H9 (cell line): ENCODE measurements at regions not wholly inside any gene's neighbourhood (a gene's known extent, or its start where the extent isn't known, plus 50 kb on each side); places are given as distances from the start of the nearest gene placed in this dataset.

Experiments used
- DNase-seq: peaks from one replicate; pipeline ENCODE4 v3.0.0-alpha.2; 2017
- H2AFZ ChIP-seq: one replicate; pipeline ENCODE4 v1.6.1; 2013; ENCODE audit warnings: mild to moderate bottlenecking, low read length, control low read depth, moderate library complexity
- H2AK5ac ChIP-seq: 2 replicates; pipeline ENCODE4 v1.6.1; 2013; ENCODE audit warnings: low read length, control low read depth, mixed read lengths; ENCODE audit not compliant: insufficient read length
- H2BK120ac ChIP-seq: one replicate; pipeline ENCODE4 v1.6.1; 2013; ENCODE audit warnings: low read depth, mild to moderate bottlenecking, low read length, control low read depth, inconsistent platforms; ENCODE audit not compliant: poor library complexity, severe bottlenecking
- H2BK12ac ChIP-seq: 2 replicates; pipeline ENCODE4 v1.6.1; 2013; ENCODE audit warnings: low read length, control low read depth, mixed read lengths, low read depth; ENCODE audit not compliant: insufficient read length
- H2BK15ac ChIP-seq: 2 replicates; pipeline ENCODE4 v1.6.1; 2013; ENCODE audit warnings: low read depth, low read length, control low read depth
- H2BK20ac ChIP-seq: one replicate; pipeline ENCODE4 v1.6.1; 2013; ENCODE audit warnings: low read depth, mild to moderate bottlenecking, low read length, control low read depth, inconsistent platforms; ENCODE audit not compliant: poor library complexity, severe bottlenecking
- H2BK5ac ChIP-seq: 2 replicates; pipeline ENCODE4 v1.6.1; 2013; ENCODE audit warnings: low read length, control low read depth, mixed read lengths; ENCODE audit not compliant: insufficient read length
- H3K14ac ChIP-seq: 2 replicates; pipeline ENCODE4 v1.6.1; 2013; ENCODE audit warnings: low read length, control low read depth; ENCODE audit not compliant: insufficient read depth
- H3K18ac ChIP-seq: 2 replicates; pipeline ENCODE4 v1.6.1; 2013; ENCODE audit warnings: low read depth, mild to moderate bottlenecking, mixed read lengths, low read length, control low read depth; ENCODE audit not compliant: insufficient read length
- H3K23ac ChIP-seq: 2 replicates; pipeline ENCODE4 v1.6.1; 2013; ENCODE audit warnings: low read length, control low read depth, mixed read lengths, low read depth; ENCODE audit not compliant: insufficient read length
- H3K23me2 ChIP-seq: 2 replicates; pipeline ENCODE4 v1.6.1; 2013; ENCODE audit warnings: low read depth, mild to moderate bottlenecking, mixed read lengths, low read length, control low read depth; ENCODE audit not compliant: insufficient read length, poor library complexity, severe bottlenecking
- H3K27ac ChIP-seq: 2 replicates; pipeline ENCODE4 v1.5.1; 2013; ENCODE audit warnings: low read length, control low read depth, mixed read lengths, low read depth; ENCODE audit not compliant: insufficient read length
- H3K27me3 ChIP-seq: 2 replicates; pipeline ENCODE4 v1.6.1; 2013; ENCODE audit warnings: low read length, control low read depth, inconsistent platforms; ENCODE audit not compliant: insufficient read depth
- H3K4ac ChIP-seq: 2 replicates; pipeline ENCODE4 v1.6.1; 2013; ENCODE audit warnings: low read depth, mild to moderate bottlenecking, control low read depth, inconsistent platforms, low read length, moderate library complexity
- H3K4me1 ChIP-seq: 2 replicates; pipeline ENCODE4 v1.6.1; 2013; ENCODE audit warnings: low read length, control low read depth, inconsistent platforms; ENCODE audit not compliant: insufficient read depth
- H3K4me2 ChIP-seq: 2 replicates; pipeline ENCODE4 v1.6.1; 2013; ENCODE audit warnings: low read length, control low read depth, mixed read lengths; ENCODE audit not compliant: insufficient read length, insufficient read depth
- H3K56ac ChIP-seq: 2 replicates; pipeline ENCODE4 v1.6.1; 2013; ENCODE audit warnings: low read depth, mild to moderate bottlenecking, mixed read lengths, low read length, control low read depth; ENCODE audit not compliant: insufficient read length
- H3K79me1 ChIP-seq: 2 replicates; pipeline ENCODE4 v1.6.1; 2013; ENCODE audit warnings: low read depth, mild to moderate bottlenecking, moderate library complexity, low read length, control low read depth, inconsistent platforms; ENCODE audit not compliant: insufficient read depth, poor library complexity, severe bottlenecking
- H3K79me2 ChIP-seq: 2 replicates; pipeline ENCODE4 v1.6.1; 2013; ENCODE audit warnings: low read length, control low read depth, inconsistent platforms; ENCODE audit not compliant: insufficient read depth
- H3K9ac ChIP-seq: 2 replicates; pipeline ENCODE4 v1.6.1; 2013; ENCODE audit warnings: low read length, control low read depth, mixed read lengths; ENCODE audit not compliant: insufficient read length; ENCODE audit errors: extremely low read depth
- H3K9me3 ChIP-seq: one replicate; pipeline ENCODE4 v1.6.1; 2013; ENCODE audit warnings: low read depth, low read length, inconsistent platforms; ENCODE audit not compliant: control insufficient read depth
- H3T11ph ChIP-seq: one replicate; pipeline ENCODE4 v1.6.1; 2013; ENCODE audit warnings: mild to moderate bottlenecking, low read length, control low read depth, inconsistent platforms
- H4K20me1 ChIP-seq: one replicate; pipeline ENCODE4 v1.6.1; 2013; ENCODE audit not compliant: control insufficient read depth, insufficient read length, insufficient read depth
- H4K5ac ChIP-seq: 2 replicates; pipeline ENCODE4 v1.6.1; 2013; ENCODE audit warnings: low read depth, mild to moderate bottlenecking, mixed read lengths, low read length, control low read depth; ENCODE audit not compliant: insufficient read length
- H4K8ac ChIP-seq: replicated peaks from 2 replicates; pipeline ENCODE4 v1.6.1; 2013; ENCODE audit warnings: low read length, control low read depth, mixed read lengths, low read depth; ENCODE audit not compliant: insufficient read length
- H4K91ac ChIP-seq: 2 replicates; pipeline ENCODE4 v1.6.1; 2013; ENCODE audit warnings: low read depth, mild to moderate bottlenecking, moderate library complexity, mixed read lengths, low read length, control low read depth; ENCODE audit not compliant: insufficient read length
- H3K27ac Mint-ChIP-seq, 3 experiments: 2 replicates in 2 of 3; 3 replicates in 1 of 3; pipeline ENCODE4 v1.8.0; 2020 to 2021; ENCODE audit warnings: mixed read lengths in 3 of 3, mild to moderate bottlenecking in 1 of 3, moderate library complexity in 1 of 3
- H3K27me3 Mint-ChIP-seq: 2 replicates; pipeline ENCODE4 v1.8.0; 2021; ENCODE audit warnings: low read depth, mild to moderate bottlenecking, moderate library complexity, mixed read lengths
- H3K36me3 Mint-ChIP-seq, 3 experiments: 2 replicates in 2 of 3; 3 replicates in 1 of 3; pipeline ENCODE4 v1.8.0; 2020 to 2021; ENCODE audit warnings: low read depth in 3 of 3, mixed read lengths in 3 of 3; ENCODE audit not compliant: insufficient read depth in 1 of 3
- H3K4me1 Mint-ChIP-seq, 2 experiments: 2 replicates each; pipeline ENCODE4 v1.8.0; 2020; ENCODE audit warnings: mixed read lengths in 2 of 2
- H3K4me3 Mint-ChIP-seq, 2 experiments: 2 replicates in 1 of 2; 3 replicates in 1 of 2; pipeline ENCODE4 v1.8.0; 2020 to 2021; ENCODE audit warnings: mild to moderate bottlenecking in 2 of 2, mixed read lengths in 2 of 2, moderate library complexity in 1 of 2
- H3K9me3 Mint-ChIP-seq, 2 experiments: 2 replicates in 1 of 2; 3 replicates in 1 of 2; pipeline ENCODE4 v1.8.0; 2020; ENCODE audit warnings: mild to moderate bottlenecking in 2 of 2, mixed read lengths in 2 of 2, moderate library complexity in 1 of 2
- WGBS: extraction: QIAGEN DNeasy Blood & Tissue Kit; methylation state at CpG from one replicate; pipeline ENCODE4 v1.1.7; 2013; ENCODE audit warnings: missing lambda C conversion rate, low lambda C conversion rate, mixed read lengths; ENCODE audit not compliant: insufficient read length; ENCODE audit errors: extremely low coverage; 5-methylcytosine and 5-hydroxymethylcytosine counted together
- TF ChIP-seq, protein P1 (sequence below): fragments of 200-600 bp; sonication (generic); conservative IDR thresholded peaks from 3 replicates; pipeline ENCODE4 v1.8.0; 2021; ENCODE audit warnings: antibody characterized with exemption, mild to moderate bottlenecking

GRCh38 chr3:94515983-94516382 is 453.1 kb downstream of the NSUN3 start:
- H3K27ac Mint-ChIP-seq = no peak overlapping the region
- Histone ChIP-seq H3K79me2 (no peaks in the 10 kb centered on the region), H4K91ac (no peak overlapping the region), H3K18ac (no peak overlapping the region), H4K5ac (no peak overlapping the region), H2BK5ac (no peak overlapping the region), H3K14ac (no peak overlapping the region), H3K9me3 (no peaks in the 10 kb centered on the region), H3K9ac (no peak overlapping the region), H3K27ac (no peak overlapping the region), H2AK5ac (no peak overlapping the region), H2AFZ (no peak overlapping the region), H3K4me2 (no peak overlapping the region), H4K20me1 (no peaks in the 10 kb centered on the region), H3K79me1 (no peaks in the 10 kb centered on the region), H4K8ac (no peak overlapping the region), H3K4ac (no peak overlapping the region), H3K56ac (no peak overlapping the region), H2BK120ac (no peak overlapping the region), H2BK12ac (no peak overlapping the region), H2BK15ac (no peak overlapping the region), H3K4me1 (no peaks in the 10 kb centered on the region), H3K23me2 (no peaks in the 10 kb centered on the region), H2BK20ac (no peak overlapping the region), H3T11ph (no peak overlapping the region), H3K23ac (no peak overlapping the region), H3K27me3 (no peaks in the 10 kb centered on the region)
- no peaks in the 10 kb centered on the region for H3K36me3 Mint-ChIP-seq
- TF ChIP-seq, protein P1, sequence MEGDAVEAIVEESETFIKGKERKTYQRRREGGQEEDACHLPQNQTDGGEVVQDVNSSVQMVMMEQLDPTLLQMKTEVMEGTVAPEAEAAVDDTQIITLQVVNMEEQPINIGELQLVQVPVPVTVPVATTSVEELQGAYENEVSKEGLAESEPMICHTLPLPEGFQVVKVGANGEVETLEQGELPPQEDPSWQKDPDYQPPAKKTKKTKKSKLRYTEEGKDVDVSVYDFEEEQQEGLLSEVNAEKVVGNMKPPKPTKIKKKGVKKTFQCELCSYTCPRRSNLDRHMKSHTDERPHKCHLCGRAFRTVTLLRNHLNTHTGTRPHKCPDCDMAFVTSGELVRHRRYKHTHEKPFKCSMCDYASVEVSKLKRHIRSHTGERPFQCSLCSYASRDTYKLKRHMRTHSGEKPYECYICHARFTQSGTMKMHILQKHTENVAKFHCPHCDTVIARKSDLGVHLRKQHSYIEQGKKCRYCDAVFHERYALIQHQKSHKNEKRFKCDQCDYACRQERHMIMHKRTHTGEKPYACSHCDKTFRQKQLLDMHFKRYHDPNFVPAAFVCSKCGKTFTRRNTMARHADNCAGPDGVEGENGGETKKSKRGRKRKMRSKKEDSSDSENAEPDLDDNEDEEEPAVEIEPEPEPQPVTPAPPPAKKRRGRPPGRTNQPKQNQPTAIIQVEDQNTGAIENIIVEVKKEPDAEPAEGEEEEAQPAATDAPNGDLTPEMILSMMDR = no peak
- H3K9me3 Mint-ChIP-seq = no peaks in the 10 kb centered on the region
- no peaks in the 10 kb centered on the region for H3K27me3 Mint-ChIP-seq
- WGBS = no CpG with 5 or more reads among the region's 2 CpGs
- no peaks in the 10 kb centered on the region for H3K4me1 Mint-ChIP-seq
- no peak overlapping the region for H3K4me3 Mint-ChIP-seq
- no peak for DNase-seq
